Stimulated activated naive CD4-positive, alpha-beta T cell treated with Interleukin-2 at 50 U/mL for 16 hours (primary cell): ENCODE measurements at regions not wholly inside any gene's neighbourhood (a gene's known extent, or its start where the extent isn't known, plus 50 kb on each side); places are given as distances from the start of the nearest gene placed in this dataset.

Experiments used
- DNase-seq: peaks from one replicate; lab custom pipeline; 2025; lab: John Stamatoyannopoulos, UW

DNA sequence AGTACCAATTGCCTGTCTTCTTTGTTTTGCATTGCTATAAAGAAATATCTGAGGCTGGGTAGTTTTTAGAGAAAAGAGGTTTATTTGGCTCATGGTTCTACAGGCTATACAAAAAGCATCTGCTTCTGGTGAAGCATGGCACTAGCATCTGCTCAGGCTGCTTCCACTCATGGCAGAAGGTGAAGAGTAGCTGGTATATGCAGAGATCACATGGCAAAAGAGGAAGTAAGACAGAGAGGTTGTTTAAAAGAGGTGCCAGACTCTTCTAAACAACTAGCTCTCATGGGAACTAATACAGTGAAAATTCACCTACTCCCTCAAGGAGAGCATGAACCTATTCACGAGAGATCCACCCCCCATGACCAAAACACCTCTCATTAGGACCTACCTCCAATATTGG is 56.7 kb upstream of the GUCA2B start:
- DNase-seq = no peak

DNA sequence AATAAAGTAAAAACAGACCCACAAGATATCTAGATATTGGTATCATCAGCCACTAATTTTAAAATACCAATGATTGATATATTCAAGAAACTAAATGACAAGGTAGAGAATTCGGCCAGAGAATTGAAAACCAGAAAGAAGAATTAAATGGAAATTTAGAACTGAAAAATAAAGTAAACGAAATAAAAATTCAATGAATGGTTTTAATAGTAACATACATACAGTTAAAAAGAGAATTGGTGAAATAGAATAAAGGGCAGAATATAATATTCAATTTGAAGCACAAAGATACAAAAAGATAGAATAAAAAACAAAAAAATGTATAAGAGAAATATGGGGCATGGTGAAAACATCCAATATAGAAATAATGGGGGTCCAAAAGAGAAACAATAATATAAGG is 64.0 kb upstream of the GUCA2B start:
- DNase-seq = no peak

DNA sequence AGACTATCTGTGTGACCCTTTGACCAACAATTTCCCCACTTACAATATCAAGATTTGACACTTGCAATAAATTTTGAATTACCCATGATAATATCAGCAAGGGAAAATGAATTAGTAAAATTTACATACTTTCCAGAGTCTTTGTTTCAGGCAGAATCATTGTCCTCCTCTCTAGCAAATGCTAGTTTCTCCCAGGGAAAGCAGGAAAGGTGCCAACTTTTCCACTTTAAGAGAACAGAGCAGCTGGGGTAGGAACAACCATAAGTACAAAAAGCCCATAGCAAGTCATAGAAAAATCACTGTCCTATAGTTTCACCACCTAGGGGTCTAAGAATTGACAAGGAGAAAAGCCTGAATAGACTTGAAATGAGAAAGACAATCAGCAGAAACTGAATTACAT is 67.1 kb upstream of the GUCA2B start:
- DNase-seq = no peak

DNA sequence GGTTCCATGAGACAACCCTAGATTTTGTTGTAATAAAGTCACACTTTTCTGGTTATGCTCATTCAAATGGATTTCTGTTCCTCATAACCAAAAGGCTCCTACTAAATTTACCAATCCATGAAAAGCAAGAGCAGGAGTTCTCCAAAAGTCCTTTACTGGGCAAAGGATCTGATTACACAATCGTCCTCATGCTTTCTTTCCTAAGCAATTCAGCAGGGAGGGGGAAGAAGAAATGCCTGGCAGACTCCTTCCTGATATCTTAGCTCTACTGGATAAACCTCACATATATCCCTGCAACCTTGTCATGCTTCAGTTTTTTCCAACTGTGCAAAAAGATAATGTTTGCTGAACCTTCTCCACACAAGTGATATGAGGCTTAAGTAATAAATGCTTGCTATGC is 67.6 kb upstream of the GUCA2B start:
- DNase-seq = no peak

DNA sequence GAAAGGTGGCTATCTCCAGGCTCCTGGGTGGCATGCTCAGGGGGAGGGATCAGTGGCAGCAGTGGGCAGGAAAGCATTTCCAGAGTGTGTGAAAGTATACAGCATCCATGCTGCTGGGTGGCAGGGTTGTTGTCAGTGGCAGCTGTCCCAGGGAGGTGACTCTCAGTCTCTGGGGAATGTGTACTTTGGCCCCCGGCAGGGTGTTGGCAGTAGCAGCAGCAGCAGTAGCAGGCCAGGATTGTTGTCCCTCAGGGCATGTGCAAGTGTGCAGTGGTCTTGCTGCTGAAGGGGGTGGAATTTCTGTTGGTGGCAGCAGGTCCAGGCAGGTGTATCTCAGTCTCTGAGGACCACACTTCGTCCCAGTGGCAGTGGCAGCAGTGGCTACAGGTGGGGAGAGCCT is 71.7 kb upstream of the GUCA2B start:
- no peak for DNase-seq

DNA sequence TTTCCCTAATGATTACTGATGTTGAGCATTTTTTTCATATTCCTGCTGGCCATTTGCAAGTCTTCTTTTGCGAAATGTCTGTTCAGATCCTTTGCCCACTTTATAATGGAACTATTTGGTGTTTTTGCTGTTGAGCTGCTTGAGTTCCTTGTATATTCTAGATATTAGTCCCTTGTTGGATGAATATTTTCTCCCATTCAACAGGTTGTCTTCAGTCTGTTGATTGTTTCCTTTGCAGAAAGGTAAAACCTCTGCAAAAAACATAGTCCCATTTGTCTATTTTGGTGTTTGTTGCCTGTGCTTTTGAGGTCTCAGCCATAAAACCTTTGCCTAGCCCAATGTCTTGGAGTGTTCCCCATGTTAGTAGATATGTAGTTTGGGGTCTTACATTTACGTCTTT is 78.0 kb upstream of the GUCA2B start:
- DNase-seq = no peak

DNA sequence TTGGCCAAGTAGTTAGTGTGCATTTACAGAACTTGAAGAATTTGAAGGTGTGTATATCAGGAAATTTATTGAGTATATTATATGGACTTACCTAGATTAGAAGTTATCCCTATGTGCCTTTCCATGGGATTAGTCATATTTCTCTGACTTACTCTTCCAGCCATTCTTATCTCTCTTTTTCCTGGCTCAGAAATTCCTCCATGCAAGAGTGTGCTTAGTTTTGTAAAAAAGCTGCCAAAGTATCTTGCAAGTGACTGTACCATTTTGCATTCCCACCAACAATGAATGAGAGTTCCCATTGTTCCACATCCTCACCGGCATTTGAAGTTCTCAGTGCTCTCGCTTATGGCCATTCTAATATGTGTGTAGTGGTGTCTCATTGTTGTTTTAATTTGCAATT is 82.2 kb upstream of the GUCA2B start:
- no peak for DNase-seq

DNA sequence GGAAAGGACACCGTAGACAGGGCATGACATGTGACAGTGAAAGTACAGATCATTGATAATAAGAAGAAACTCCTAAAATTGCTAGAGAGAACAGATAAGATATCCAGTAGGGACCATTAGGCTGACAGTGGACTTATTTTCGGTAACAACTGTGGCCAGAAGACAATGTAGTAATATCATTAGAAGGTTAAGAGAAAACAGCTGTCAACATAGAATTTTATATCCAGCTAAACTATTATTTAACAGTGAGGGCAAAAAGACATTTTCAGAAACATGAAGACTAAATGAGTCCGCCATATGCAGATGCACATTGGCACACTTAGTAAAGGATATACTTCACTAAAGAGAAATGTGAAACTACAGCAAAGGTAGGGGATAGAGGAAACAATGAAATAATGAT is 95.4 kb upstream of the GUCA2B start:
- no peak for DNase-seq

DNA sequence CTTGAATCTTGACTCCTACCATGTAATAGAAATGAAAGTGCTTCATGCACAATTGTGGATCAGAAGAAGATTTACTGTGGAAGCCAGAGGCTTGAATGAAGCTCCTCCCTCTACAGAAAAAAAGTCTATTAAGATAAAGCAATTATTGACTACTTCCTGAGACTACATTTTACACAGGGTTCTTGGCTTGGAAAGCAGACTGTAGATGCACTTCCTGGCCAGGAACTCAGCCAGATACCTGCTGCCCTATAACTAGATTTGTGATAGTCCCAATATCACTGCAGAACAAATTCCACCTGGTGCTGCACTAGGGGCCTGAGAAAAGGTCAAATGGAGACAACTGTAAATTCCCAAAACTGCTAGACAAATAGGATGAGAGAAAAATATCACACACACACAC is 96.8 kb upstream of the GUCA2B start:
- no peak for DNase-seq

DNA sequence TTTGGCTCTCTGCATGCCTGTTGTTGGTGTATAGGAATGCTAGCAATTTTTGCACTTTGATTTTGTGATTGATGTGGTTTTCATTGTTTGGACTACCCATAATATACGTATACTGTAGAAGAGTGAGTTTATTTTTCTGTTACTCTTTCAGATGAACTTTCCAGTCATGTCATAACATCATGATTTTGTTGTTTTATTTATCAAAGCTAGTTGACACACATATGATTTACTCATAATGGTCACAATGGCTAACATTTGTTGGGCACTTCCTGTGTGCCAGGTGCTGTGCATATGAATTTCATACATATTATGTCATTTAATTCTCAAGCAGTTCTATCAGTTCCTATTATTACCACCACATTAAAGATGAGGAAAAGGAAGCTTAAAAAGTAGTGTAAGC is 98.1 kb upstream of the GUCA2B start:
- DNase-seq = no peak

DNA sequence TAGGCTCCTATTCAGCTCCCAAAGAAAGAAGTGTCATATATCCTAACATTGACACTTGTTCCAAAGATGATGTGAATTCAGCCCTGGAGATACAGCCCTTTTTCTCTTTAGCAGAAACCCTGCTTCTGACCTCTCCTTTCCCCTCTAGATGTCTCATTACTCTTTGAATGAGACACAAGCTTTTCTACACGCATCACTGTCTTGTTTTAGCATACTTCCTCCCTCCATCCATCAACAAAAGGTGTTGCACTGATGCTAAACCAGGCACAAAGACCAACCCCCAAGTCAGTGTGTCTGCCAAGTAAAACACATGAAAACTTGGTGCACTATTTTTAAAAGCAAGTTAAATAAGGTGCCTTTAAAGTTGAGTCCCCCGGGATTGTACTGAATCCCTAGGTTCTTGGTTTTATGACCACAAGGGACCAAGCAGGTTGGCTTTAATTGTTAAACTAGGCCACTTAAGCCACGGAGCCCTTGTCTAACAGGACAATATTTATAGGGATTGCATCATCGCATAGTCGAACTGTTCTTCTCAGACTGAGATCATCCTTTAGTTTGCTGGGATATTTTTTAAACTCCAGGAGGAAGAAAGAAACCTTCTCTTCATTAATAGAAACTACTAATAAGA is 101.0 kb upstream of the GUCA2B start:
- DNase-seq = no peak

DNA sequence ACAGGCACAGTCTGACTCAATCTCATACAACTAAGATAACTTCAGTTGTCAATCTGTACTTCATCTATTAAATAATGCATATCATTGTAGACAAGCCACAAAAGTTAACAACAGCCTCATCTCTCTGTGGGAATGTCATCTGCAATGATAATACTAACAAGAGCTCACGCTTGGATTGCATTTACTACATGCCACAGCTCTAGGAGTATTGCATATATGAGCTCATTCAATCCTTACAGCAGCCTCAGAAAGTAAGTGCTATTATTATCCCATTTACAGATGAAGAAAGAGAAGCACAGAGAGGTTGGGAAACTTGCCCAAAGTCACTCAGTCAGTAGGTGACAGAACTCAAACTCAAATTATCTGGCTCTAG is 105.7 kb upstream of the GUCA2B start:
- no peak for DNase-seq

DNA sequence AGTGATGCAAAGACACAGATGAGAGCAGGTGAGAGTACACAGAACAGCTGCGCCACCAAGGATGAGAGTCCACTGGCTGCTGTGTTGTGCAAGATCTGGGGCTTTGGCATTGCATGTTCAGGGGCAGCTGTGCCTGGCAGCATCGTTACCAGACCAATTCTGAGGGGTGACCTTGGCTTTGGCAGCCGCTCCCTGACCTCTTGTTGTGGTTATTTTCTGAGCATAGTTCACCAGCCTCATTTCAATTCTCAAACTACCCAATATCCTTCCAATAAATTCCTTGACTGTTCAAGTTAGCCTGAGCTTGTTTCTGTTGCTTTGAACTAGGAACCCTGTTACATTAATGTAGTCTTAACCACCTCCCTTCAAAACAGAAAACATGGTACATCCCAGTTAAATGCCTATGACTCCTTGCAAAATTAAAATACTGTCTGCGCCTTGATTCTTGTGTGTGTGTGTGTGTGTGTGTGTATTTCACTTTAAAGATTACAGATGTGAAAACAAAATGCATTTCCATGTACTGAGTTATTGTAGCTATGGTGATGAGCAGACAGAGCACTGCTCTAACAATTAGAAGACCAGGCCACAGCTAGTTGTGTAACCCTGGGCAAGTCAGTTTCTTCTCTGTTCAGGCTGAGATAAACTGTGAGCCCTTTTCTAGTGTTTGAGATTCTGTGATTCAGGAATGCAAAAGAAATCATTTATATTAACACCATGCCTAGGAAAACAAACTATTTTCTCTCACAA is 106.3 kb upstream of the GUCA2B start:
- DNase-seq = no peak

DNA sequence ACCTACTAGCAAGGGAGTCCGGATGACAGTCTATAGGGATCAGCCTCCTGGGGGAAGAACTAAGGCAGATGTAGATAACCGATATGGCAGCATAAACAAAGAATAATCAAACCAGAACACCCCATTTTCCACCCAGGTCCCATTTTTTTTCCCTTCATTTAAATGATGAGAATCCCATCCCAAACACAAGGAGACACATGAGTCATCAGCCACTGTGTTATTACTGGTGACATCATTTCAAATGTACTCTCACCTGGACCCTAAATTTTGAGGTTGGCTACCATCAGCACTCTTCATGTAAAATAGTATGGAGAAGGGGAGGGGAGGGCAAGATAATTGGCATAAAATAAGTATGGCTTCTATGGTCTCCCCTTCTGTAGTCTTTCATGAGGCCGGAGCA is 108.9 kb upstream of the GUCA2B start:
- no peak for DNase-seq

DNA sequence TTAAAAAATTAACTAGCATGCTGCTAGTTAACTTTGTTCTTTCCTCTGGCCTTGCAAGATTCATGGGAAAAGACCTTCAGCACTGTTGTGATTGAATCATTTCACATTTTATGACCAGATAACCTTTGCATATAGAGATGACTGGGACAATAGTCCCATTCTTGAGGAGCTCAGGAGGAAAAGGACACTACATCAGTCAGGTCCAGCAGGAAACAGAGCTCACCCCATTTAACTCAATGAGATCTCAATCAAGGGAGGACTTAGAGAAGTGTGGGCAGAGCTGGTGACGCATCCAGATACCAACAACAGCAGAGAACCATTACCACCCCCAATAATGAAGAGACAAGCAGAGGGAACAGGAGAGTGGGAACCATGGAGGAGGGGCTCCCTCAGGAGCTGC is 109.4 kb upstream of the GUCA2B start:
- DNase-seq = no peak

DNA sequence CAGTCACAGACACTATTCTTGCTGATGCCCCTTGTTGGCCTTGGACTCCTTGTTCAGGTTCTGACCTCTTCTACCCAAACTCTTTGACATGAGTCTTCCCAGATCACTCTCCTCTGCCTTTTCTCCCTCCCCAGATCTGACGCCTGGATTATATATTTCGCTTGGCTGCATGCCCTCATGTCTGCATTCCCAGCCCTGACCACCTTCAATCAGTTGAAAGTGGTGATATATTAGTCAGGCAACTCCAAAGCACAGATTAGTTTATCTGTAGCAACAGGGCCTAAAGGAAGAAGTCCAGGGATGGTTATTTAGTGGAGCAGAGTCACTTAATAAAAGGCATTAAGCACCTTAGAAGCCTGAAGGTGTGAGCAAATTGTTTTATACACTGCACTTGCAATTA is 110.0 kb upstream of the GUCA2B start:
- DNase-seq = no peak

DNA sequence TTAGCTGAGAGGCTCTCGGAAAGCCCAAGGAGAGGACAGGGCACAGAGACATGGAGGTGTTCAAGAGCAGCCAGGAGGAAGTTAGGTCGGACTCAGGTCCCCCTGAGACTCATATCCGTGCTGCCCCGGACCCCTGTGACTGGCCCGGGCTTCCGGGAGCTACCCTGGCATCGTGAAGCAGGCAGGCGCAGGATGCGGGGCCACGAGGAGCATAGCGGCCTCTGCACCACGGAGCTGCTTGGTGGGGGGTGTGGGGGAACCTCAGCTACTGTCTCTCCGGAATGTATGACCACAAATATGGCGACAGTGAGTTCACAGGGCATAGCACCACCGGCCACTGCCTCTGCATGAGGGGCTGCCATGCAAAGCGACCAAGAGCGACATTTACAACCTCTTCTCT is 112.2 kb upstream of the GUCA2B start:
- no peak for DNase-seq

DNA sequence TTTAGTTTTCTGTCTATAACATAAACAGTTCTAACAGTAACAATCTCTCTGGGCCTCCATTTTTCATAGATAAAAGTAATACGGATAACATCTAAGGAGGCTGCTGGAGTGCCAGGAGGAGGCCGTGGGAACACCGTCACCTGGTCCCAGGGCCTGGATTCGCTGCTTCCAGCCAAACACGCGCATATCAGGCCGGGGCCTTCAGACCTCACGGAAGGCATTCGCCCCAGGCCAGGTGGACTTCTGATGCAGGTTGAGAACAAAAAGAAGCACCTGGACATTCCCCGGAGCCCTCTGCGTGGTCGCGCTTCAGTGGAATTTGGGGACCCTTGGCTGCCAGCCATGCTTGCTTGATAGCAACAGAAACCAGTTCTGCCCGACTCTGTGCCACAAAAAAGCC is 113.1 kb upstream of the GUCA2B start:
- no peak for DNase-seq

DNA sequence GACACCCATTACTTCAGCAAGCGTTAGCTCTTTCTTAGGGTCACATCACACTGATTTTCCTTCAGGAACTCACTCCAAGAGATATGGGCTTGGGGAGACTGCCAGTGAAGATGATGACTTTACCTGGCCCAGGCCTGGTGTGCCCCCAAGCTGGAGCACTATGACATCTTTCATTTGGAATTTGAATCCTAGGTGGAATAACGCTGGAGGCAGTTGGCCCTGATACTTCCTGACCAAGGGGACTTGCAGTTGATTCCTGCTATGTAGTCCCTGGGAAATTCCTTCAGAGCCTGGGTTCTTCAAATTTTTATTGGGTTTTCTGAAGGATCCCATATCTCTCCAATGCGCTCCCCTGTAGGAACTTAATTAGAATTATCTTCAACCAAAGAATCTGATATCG is 114.9 kb upstream of the GUCA2B start:
- DNase-seq = no peak

DNA sequence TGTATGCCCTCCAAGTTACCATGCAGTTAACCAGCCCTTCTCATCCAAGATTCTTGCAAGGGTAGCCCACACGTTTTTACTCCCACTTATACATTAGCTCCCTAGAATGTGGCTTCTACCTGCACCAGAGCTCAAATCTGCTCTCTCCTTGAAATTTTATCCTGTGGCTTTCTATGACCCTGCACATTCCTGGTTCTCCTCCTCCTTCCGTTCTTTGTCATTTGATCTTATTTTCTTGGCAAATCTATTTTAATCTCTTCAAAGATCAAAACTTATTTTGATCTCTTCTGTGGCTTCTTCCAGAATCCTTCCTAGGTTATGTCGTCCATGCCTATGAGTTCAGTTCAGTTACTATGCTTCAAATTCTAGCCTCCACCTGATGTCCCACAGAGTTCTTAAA is 115.6 kb upstream of the GUCA2B start:
- DNase-seq = no peak

DNA sequence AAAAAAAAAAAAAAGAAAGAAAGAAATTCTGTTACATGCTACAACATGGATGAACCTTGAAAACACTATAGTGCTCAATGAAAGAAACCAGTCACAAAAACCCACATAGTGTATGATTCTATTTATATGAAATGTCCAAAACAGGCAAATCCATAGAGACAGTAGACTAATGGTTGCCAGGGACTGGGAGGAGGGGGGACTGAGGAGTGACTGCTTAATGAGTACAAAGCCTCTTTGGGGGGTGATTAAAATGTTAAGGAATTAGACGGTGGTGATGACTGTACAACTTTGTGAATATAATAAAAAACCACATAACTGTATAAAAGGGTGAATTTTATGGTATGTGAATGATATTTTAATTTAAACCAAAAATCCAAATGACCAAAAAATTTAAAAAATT is 116.0 kb upstream of the GUCA2B start:
- no peak for DNase-seq

DNA sequence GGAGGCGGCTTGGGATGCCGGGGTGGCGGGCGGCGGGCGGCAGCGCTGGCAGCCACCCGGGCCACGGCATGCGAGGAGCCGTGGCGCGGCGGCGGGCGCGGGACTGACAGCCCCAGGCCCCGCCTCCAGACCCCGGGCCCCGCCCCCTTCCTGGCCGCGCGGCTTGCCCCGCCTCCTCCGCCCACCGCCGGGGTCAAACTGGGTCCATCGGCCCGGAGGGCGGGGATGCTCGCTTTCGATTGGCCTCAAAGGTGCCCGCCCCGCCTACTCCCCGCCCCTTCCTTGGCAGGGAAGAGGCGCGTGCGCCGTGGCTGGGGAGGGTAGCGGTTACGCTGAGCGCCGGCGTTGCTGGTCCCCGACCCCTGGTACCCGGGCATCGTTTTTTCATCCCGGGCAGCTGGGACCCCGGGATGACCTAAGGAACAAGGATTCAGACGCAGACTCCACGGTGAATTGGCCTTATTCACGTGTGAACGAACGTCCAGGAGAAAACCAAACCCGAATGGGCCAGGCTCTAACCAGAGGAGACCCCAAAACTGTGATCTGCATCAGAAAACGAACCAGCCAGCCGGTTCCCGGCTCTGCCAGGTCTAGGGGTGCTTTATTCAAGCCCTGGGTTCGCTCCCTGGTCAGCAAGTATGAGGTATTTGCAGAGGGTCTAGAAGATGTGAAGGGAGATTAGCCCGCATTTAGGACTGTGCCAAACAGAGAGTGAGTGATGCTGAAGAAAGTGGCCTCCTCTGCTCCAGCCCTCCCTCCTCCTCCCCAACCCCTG is 117.2 kb upstream of the GUCA2B start:
- peak; percentile 97 for DNase-seq

DNA sequence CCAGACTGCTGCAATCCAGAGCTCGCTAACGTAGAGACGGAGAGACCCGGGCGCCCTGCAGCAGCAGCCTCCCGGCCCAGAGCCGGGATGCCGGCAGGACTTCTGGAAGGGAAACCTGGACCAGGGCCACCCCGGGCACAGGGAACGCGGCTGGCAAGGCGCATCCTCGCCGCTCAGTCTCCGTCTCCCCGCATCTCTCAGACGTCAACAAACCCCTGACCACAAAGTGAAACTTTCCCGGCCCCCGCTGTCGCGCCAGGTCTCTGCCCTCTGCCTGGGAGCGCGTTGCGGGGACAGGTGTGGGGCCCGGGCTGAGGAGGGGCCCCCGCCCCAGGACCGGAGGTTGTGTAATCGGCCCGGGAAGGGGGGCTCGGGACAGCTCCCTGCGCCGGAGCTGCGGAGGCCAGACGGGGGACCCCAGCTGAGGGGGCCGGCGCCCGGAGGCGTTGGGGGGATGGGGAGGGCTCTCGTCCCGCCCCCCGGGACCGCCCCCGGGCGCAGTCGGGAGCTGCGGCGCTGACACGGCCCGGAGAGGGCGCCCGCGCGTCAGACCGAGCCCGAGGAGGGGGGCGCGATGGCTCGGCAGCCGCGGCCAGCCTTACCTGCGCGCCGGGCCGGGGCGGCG is 116.6 kb upstream of the HIVEP3 start:
- DNase-seq = peak; percentile 53
